GM23338 (cell line): ENCODE measurements at regions not wholly inside any gene's neighbourhood (a gene's known extent, or its start where the extent isn't known, plus 50 kb on each side); places are given as distances from the start of the nearest gene placed in this dataset.

ENCODE experiments used
- ATAC-seq: fragments of 200-7000 bp; cut with Tn5 transposase; 3 replicates; pipeline ENCODE4 v1.9.1; 2020
- DNase-seq: peaks from one replicate; pipeline ENCODE4 v3.0.0-alpha.2; 2015; ENCODE audit warnings: low spot score
- H2AFZ ChIP-seq: fragments of 200-600 bp; sonication (generic); 2 replicates; pipeline ENCODE4 v1.8.0; 2016; ENCODE audit warnings: antibody characterized with exemption, mild to moderate bottlenecking, moderate library complexity
- H3F3A ChIP-seq: fragments of 200-600 bp; sonication (generic); replicated peaks from 2 replicates; pipeline ENCODE4 v1.8.0; 2017; ENCODE audit warnings: antibody characterized with exemption, mixed run types, low read depth
- H3K27ac ChIP-seq: fragments of 200-600 bp; sonication (generic); 2 replicates; pipeline ENCODE4 v1.6.1; 2016; ENCODE audit warnings: low read depth
- H3K27me3 ChIP-seq: fragments of 200-600 bp; sonication (generic); 2 replicates; pipeline ENCODE4 v1.8.0; 2016; ENCODE audit warnings: mild to moderate bottlenecking, mixed run types, moderate library complexity; ENCODE audit not compliant: insufficient read depth
- H3K36me3 ChIP-seq: fragments of 200-600 bp; sonication (generic); 2 replicates; pipeline ENCODE4 v1.8.0; 2016; ENCODE audit warnings: mild to moderate bottlenecking; ENCODE audit not compliant: insufficient read depth
- H3K4me1 ChIP-seq: fragments of 200-600 bp; sonication (generic); 2 replicates; pipeline ENCODE4 v1.8.0; 2016; ENCODE audit warnings: mild to moderate bottlenecking, moderate library complexity; ENCODE audit not compliant: insufficient read depth
- H3K4me2 ChIP-seq: fragments of 200-600 bp; sonication (generic); 2 replicates; pipeline ENCODE4 v1.7.1; 2017; ENCODE audit warnings: mixed run types
- H3K4me3 ChIP-seq: fragments of 200-600 bp; sonication (generic); 2 replicates; pipeline ENCODE4 v1.6.1; 2016; ENCODE audit warnings: mixed run types
- H3K79me2 ChIP-seq: fragments of 200-600 bp; sonication (generic); replicated peaks from 2 replicates; pipeline ENCODE4 v1.8.0; 2017; ENCODE audit warnings: mild to moderate bottlenecking; ENCODE audit not compliant: insufficient read depth
- H3K9me2 ChIP-seq: fragments of 200-600 bp; sonication (generic); 2 replicates; pipeline ENCODE4 v1.8.0; 2017; ENCODE audit not compliant: insufficient read depth
- H4K20me1 ChIP-seq: fragments of 200-600 bp; sonication (generic); replicated peaks from 2 replicates; pipeline ENCODE4 v1.8.0; 2017; ENCODE audit warnings: mild to moderate bottlenecking; ENCODE audit not compliant: insufficient read depth
- H3K27ac Mint-ChIP-seq: 2 replicates; pipeline ENCODE4 v1.8.0; 2020; ENCODE audit warnings: inconsistent platforms, mild to moderate bottlenecking, moderate library complexity, mixed read lengths
- H3K27me3 Mint-ChIP-seq: 3 replicates; pipeline ENCODE4 v1.8.0; 2022; ENCODE audit warnings: low read depth, mild to moderate bottlenecking, moderate library complexity, mixed read lengths, inconsistent platforms; ENCODE audit not compliant: insufficient read depth, poor library complexity
- H3K36me3 Mint-ChIP-seq: 3 replicates; pipeline ENCODE4 v1.8.0; 2021; ENCODE audit warnings: low read depth, mild to moderate bottlenecking, inconsistent platforms, moderate library complexity, mixed read lengths
- H3K4me1 Mint-ChIP-seq: 3 replicates; pipeline ENCODE4 v1.8.0; 2020; ENCODE audit warnings: mild to moderate bottlenecking, inconsistent platforms, mixed read lengths
- H3K4me3 Mint-ChIP-seq: 3 replicates; pipeline ENCODE4 v1.8.0; 2021; ENCODE audit warnings: moderate library complexity, mild to moderate bottlenecking, inconsistent platforms, mixed read lengths
- H3K9me3 Mint-ChIP-seq: 3 replicates; pipeline ENCODE4 v1.8.0; 2020; ENCODE audit warnings: moderate library complexity, mild to moderate bottlenecking, inconsistent platforms, mixed read lengths
- CREB1 ChIP-seq: fragments of 250-450 bp; sonication (Bioruptor Pico); IDR thresholded peaks from 2 replicates; pipeline ENCODE4 v1.5.0; 2020; ENCODE audit warnings: low read depth, mild to moderate bottlenecking, moderate library complexity
- EZH2 ChIP-seq: fragments of 200-600 bp; sonication (generic); IDR thresholded peaks from one replicate; pipeline ENCODE4 v1.8.0; 2017; ENCODE audit warnings: antibody characterized with exemption, mild to moderate bottlenecking, low read depth; ENCODE audit not compliant: unreplicated experiment
- EZH2phosphoT487 ChIP-seq: fragments of 200-600 bp; sonication (generic); IDR thresholded peaks from one replicate; pipeline ENCODE4 v1.8.1; 2018; ENCODE audit warnings: antibody characterized with exemption; ENCODE audit not compliant: unreplicated experiment
- NANOG ChIP-seq: IDR thresholded peaks from 2 replicates; pipeline ENCODE4 v1.6.1; 2016; ENCODE audit warnings: antibody characterized with exemption, borderline replicate concordance
- POLR2AphosphoS5 ChIP-seq: IDR thresholded peaks from 2 replicates; pipeline ENCODE4 v1.6.1; 2016; ENCODE audit warnings: antibody characterized with exemption, low read depth
- ZNF114 ChIP-seq: fragments of 250-450 bp; sonication (Bioruptor Pico); IDR thresholded peaks from 2 replicates; pipeline ENCODE4 v1.5.0; 2020; ENCODE audit warnings: mild to moderate bottlenecking, moderate library complexity
- ZNF331 ChIP-seq: fragments of 250-450 bp; sonication (Bioruptor Pico); IDR thresholded peaks from 2 replicates; pipeline ENCODE4 v1.5.0; 2020; ENCODE audit warnings: low read depth, mild to moderate bottlenecking, moderate library complexity
- TF ChIP-seq, protein P1 (sequence below): fragments of 250-450 bp; sonication (Bioruptor Pico); IDR thresholded peaks from 2 replicates; pipeline ENCODE4 v1.5.0; 2020; ENCODE audit warnings: mild to moderate bottlenecking, moderate library complexity
- TF ChIP-seq, protein P2 (sequence below): IDR thresholded peaks from 2 replicates; pipeline ENCODE4 v1.6.1; 2016; ENCODE audit warnings: antibody characterized with exemption

DNA sequence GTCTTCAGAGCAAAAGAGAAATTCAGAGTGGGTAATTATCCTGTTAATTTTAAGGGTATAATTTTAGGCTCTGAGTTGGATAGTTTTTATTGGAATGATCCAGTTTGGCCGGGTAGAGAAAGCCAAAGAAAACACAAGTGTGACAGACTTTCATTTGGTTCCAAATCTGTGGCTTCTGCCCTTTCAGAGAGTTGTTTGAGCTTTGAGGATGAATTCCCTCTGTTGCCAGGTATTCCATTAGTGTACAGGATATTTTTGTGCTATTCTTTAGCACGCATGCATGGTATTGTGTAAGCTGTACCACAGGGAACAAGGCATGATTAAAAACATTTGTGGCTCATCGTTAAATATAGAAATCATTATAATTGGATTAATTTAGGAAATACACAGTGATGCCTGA, 384.4 kb downstream of the ADGRL2 start (continued):
- TF ChIP-seq, protein P1, sequence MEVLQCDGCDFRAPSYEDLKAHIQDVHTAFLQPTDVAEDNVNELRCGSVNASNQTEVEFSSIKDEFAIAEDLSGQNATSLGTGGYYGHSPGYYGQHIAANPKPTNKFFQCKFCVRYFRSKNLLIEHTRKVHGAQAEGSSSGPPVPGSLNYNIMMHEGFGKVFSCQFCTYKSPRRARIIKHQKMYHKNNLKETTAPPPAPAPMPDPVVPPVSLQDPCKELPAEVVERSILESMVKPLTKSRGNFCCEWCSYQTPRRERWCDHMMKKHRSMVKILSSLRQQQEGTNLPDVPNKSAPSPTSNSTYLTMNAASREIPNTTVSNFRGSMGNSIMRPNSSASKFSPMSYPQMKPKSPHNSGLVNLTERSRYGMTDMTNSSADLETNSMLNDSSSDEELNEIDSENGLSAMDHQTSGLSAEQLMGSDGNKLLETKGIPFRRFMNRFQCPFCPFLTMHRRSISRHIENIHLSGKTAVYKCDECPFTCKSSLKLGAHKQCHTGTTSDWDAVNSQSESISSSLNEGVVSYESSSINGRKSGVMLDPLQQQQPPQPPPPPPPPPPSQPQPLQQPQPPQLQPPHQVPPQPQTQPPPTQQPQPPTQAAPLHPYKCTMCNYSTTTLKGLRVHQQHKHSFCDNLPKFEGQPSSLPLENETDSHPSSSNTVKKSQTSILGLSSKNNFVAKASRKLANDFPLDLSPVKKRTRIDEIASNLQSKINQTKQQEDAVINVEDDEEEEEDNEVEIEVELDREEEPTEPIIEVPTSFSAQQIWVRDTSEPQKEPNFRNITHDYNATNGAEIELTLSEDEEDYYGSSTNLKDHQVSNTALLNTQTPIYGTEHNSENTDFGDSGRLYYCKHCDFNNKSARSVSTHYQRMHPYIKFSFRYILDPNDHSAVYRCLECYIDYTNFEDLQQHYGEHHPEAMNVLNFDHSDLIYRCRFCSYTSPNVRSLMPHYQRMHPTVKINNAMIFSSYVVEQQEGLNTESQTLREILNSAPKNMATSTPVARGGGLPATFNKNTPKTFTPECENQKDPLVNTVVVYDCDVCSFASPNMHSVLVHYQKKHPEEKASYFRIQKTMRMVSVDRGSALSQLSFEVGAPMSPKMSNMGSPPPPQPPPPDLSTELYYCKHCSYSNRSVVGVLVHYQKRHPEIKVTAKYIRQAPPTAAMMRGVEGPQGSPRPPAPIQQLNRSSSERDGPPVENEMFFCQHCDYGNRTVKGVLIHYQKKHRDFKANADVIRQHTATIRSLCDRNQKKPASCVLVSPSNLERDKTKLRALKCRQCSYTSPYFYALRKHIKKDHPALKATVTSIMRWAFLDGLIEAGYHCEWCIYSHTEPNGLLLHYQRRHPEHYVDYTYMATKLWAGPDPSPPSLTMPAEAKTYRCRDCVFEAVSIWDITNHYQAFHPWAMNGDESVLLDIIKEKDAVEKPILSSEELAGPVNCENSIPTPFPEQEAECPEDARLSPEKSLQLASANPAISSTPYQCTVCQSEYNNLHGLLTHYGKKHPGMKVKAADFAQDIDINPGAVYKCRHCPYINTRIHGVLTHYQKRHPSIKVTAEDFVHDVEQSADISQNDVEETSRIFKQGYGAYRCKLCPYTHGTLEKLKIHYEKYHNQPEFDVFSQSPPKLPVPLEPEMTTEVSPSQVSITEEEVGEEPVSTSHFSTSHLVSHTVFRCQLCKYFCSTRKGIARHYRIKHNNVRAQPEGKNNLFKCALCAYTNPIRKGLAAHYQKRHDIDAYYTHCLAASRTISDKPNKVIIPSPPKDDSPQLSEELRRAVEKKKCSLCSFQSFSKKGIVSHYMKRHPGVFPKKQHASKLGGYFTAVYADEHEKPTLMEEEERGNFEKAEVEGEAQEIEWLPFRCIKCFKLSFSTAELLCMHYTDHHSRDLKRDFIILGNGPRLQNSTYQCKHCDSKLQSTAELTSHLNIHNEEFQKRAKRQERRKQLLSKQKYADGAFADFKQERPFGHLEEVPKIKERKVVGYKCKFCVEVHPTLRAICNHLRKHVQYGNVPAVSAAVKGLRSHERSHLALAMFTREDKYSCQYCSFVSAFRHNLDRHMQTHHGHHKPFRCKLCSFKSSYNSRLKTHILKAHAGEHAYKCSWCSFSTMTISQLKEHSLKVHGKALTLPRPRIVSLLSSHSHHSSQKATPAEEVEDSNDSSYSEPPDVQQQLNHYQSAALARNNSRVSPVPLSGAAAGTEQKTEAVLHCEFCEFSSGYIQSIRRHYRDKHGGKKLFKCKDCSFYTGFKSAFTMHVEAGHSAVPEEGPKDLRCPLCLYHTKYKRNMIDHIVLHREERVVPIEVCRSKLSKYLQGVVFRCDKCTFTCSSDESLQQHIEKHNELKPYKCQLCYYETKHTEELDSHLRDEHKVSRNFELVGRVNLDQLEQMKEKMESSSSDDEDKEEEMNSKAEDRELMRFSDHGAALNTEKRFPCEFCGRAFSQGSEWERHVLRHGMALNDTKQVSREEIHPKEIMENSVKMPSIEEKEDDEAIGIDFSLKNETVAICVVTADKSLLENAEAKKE (CRISPR knock-in tag), result no peak
- TF ChIP-seq CREB1 (no peak), ZNF114 (no peak), NANOG (no peak), EZH2 (no peak), ZNF331 (CRISPR knock-in tag) (no peak), POLR2AphosphoS5 (no peak)
- TF ChIP-seq, protein P2, sequence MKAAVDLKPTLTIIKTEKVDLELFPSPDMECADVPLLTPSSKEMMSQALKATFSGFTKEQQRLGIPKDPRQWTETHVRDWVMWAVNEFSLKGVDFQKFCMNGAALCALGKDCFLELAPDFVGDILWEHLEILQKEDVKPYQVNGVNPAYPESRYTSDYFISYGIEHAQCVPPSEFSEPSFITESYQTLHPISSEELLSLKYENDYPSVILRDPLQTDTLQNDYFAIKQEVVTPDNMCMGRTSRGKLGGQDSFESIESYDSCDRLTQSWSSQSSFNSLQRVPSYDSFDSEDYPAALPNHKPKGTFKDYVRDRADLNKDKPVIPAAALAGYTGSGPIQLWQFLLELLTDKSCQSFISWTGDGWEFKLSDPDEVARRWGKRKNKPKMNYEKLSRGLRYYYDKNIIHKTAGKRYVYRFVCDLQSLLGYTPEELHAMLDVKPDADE, result no peak

DNA sequence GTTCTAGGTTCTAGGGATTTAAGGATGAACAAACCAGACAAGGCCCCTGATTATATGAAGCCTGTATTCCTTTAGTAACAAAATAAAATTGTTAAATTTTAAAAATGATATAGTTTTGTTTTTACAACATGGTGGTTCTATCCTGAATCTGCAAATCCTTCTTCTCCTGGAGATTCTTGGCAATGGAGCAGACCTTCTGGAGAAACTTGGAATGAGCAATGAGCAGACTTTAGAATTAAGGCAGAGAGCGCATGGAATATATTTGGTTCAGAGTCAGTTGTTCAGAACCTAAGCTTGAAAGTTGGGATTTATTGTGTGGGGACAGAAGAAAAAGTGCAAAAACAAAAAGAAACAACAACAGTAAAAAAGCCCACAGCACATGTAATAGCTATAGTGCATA, 381.1 kb downstream of the ADGRL2 start:
- H3K4me3 Mint-ChIP-seq, result no peak overlapping the region
- H3K36me3 Mint-ChIP-seq, result no peaks in the 10 kb centered on the region

More for the DNA sequence above, 381.1 kb downstream of the ADGRL2 start:
- no peak overlapping the region for H3K4me2 ChIP-seq
- Mint-ChIP-seq H3K27ac (no peak overlapping the region), H3K27me3 (no peaks in the 10 kb centered on the region), H3K4me1 (no peaks in the 10 kb centered on the region), H3K9me3 (no peaks in the 10 kb centered on the region)
- H3K9me2 ChIP-seq, result no peaks in the 10 kb centered on the region
- no peaks in the 10 kb centered on the region for H4K20me1 ChIP-seq
- no peaks in the 10 kb centered on the region for H3K4me1 ChIP-seq
- H3K27me3 ChIP-seq, result no peaks in the 10 kb centered on the region
- ATAC-seq (no peak), DNase-seq (no peak)
- H3K4me3 ChIP-seq, result no peak overlapping the region
- H3K79me2 ChIP-seq, result no peaks in the 10 kb centered on the region
- H3K27ac ChIP-seq, result no peak overlapping the region
- no peaks in the 10 kb centered on the region for H3K36me3 ChIP-seq
- peak overlapping the region; percentile 20; the same call in 1 of the 2 replicates for H2AFZ ChIP-seq
- H3F3A ChIP-seq, result no peaks in the 10 kb centered on the region
- TF ChIP-seq EZH2phosphoT487, result no peak
